ENCODE measurements at regions not wholly inside any gene's neighbourhood (a gene's known extent, or its start where the extent isn't known, plus 50 kb on each side); places are given as distances from the start of the nearest gene placed in this dataset.

DNA sequence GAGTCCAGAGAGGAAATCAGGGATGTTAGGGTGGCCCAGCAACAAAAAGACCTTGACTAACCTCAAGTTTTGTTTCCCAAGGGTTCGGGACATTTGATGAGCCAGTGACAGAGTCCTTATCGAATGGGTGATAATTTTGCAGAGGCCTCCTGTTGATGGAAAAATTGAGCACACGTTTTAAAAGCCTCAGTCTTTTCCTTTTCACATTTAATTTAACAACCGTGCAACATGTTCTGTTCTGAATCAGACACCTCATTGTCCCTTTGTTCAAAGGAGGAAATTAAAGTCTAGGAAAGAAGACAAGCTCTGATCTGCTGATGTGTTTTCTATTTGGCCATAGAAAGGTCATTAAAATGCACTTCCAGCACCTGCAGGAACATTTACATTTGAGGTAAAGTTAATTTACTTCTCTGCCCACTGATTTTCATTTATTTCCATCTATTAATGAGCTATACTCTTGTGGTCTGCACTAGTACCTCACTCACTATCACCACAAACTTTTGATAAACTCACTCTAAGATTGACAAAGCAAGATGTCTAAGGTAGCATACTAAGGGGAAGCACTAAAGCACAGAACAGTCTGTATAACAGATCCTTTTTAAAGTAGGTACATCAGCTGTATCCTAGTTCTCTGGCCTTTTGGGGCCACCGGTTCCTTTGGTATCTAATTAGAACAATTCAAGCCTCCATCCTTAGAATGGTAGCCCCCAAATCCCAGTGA, 147.0 kb downstream of the RPAP3 start:
- DNase-seq, result no peak

DNA sequence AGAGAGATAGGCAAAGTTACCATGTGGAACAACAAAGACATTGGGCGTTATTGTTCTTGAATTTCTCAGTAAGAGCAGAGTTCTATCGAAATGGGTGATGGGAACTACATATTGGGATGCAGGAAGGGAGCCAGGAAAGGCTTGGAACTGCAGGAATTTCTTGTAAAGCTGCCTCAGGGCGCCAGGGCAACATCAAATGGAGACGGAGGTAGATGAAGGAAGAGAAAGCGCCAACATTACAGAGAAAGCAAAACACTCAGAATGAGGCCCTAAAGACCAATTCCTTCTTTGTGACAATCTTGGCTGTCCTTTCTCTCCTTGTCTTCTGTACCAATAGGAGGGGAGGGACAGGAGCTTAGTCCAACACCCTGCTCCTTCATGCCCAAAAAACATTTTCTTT, 148.4 kb downstream of the RPAP3 start:
- no peak for DNase-seq

DNA sequence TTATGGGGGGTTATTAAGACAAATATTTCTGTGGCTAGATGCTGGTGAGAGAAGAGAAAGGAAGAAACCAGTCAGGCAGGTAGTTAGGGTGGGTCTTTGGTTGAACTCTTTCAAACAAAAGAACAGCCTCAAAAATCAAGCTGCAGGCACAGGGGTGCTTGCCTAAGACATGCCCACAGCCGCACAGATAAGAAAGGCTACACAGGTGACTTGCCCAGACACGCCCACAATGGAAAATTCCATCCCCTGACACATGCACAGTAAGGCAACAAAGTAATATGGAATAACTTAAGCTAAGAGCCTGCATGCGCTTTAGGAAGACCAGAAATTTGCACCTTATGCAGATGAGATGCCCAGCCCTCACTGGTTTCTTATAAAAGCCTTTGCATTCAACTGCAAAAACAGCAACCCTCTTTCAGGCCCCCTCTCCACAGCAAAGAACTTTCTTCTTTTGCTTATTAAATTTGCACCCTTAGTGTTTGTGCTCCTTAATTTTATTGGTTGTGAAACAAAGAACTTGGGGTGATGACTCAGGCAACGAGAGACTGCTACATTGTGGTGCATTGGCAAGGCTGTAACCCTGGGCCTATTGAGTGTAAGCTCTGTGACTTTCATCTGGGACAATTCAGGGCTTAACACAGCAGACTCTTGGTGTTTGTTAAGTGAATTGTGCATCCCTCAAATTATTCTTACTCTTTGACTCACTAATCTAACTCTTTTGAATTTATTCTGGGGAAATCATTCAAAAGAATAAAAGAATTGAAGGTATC, 149.4 kb downstream of the RPAP3 start:
- no peak for DNase-seq

DNA sequence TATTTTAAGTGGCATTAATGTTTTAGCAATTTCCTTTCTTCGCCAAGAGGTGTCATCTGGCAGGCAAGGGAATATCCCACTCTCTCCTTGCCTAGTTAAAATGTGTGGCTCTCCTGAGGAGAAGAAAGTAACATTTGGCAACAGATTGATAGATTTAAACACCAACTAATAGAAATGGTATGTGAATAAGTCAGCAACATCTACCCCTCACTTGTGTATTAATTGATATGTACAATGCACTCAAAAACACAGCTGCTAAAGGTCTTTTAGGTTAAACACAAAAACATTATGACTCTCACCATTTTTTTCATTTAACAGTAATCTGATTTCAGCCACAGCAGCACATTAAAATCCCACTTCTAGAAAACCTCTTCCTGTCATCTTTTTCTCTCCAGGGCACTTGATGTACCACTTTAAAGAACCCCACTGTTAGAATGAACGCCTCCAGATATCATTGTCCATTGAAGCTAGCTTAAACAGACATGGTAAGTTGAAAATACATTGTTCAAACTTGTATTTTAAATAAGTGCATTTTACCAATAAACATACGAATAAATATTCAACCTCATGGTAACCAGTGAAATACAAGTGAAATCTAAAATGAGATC, 151.7 kb downstream of the RPAP3 start:
- DNase-seq, result no peak

DNA sequence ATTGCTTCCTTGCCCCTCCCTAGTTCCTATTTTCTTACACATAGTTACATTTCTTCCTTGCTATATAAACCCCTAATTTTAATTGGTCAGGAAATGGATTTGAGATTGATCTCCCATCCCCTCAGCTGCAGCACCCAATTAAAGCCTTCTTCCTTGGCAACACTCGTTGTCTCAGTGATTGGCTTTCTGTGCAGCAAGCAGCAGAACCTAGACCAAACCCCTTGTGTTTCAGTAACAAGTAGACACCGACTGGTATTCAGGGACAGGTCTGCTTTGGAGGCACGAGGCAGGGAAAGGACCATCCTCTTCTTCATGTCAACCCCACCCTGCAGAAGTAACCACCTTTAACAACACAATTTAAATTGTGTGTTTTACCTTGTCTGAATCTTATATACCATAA, 152.6 kb downstream of the RPAP3 start:
- DNase-seq, result no peak

DNA sequence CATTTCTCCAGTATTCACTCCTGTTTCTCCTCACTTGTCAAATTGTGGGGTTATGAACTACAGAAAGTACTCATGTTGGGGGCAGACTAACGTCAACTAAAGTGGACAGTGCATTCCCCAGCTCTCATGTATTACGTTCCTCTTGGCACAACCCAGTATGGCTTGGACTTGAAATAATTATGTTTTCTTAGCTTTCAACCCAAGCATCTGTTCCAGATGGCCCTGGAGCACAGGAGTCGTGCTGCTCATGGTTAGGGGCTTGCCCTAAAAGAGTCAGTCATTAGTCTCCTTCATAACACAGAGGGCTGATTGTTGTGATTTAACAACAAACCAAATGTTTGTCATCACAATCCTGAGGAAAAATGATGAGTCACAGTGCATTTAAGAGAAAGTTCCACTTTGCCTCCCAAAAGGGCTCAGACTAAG, 154.4 kb downstream of the RPAP3 start:
- DNase-seq, result no peak

DNA sequence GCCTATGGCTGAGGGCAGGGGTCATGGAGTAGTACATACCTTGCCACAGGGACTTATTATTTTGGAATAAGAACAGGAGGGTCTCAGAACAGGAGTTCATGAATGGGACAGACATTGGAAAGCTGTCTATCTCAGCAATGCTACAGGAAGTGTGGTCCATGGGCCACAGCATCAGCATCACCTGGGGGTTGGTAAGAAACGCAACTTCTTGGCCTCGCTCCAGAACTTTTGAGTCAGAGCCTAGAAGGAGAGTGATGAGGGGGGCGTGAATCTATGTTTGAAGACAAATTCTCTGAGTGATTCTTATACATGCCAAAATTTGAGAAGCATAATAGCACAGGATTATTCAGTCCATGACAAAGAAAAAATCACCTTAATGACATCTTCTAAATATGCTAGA, 156.6 kb downstream of the RPAP3 start:
- DNase-seq, result no peak

DNA sequence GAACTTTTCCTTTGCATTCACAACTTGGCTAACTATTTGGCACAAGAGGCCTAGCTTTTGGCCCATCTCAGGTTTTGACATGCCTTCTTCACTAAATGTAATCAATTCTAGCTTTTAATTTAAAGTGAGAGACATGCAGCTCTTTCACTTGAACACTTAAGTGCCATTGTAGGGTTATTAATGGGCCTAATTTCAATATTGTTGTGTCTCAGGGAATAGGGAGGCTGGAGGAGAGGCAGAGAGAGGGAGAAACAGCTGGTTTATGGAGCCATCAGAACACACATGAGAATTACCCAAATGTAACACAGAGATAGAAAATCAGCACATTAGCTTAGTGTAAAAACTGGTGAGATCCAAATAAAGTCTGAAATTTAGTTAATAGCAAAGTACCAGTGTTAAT, 157.4 kb downstream of the RPAP3 start:
- no peak for DNase-seq

DNA sequence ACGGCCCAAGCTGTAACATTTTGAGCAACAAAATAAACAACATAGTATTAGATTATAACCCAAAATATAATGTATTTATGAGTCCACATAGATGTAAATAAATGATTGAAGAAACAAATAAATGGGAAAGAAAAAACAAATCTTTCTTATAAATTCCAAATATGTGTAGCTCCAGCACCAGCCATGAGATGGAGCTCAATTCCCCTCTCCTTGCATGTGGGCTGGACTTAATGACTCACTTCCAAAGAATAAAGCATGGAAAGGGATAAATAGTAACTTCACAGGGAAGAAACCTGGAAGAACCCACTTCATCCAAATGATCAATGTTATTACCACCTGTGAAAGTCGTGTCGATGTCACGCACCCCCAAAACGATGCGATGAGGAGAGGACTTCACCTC, 158.8 kb downstream of the RPAP3 start:
- no peak for DNase-seq

DNA sequence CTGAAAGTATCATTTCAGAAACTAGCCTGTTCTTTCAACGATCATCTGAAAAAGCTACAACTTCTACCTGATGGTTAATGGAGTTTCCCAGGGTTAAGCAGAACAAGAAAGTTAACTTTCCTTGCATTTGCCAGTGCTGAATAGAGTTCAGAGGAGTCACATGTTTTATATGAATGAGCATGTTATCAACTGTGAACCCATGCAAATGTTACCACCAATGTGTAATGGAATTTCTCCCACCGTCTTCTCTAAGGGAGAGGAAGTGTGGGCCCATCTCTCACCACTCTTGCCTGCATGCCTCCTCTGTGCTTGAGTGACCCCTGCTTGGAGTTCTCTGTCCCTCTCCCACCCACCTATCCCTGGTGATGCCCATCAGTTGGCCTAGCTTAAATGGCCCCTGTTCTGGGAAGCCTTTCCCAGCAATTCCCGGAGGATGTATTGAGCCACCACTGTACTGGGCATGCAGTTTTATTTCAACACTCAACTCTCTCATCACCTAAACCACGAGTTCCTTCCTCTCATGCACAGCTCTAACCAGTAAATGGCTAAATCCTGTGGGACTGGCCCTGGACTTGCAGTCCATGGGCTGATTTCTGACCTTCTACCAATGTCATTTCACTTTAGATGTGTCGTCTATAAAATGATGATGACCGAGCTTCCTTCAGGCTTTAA, 159.8 kb downstream of the RPAP3 start:
- no peak for DNase-seq

DNA sequence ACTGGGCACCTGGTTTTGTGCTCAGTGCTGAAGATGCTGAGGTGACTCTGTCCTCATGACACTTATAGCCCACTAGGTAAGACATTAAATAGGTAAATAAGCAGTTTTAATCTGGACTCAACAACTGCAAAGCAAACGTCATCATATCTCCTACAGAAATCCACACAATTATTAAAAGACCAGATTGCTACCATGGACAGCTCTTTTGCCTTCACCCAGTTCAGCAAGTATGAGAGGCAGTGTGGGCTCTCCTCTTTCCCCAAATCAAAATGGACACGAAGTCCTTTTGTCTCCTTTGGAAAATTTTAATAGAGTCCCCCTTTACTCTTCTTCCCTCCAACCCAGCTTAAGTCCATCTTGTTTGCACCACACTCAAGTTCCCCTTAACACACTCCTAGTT, 171.1 kb downstream of the RPAP3 start:
- DNase-seq, result no peak

DNA sequence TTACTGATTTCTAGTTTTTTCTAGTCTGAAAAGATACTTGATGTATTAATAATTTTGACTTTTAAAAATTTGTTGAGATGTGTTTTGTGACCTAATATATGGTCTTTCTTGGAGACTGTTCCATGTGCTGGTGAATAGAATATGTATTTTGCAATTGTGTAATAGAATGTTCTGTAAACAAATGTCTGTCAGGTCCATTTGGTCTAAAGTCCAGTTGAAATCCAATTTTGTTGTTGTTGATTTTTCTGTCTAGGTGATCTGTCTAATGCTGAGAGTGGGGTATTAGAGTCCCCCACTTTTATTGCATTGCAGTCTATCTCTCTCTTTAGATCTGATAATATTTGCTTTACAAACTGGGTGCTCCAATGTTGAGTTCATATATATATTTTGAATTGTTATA, 175.8 kb downstream of the RPAP3 start:
- DNase-seq, result no peak

DNA sequence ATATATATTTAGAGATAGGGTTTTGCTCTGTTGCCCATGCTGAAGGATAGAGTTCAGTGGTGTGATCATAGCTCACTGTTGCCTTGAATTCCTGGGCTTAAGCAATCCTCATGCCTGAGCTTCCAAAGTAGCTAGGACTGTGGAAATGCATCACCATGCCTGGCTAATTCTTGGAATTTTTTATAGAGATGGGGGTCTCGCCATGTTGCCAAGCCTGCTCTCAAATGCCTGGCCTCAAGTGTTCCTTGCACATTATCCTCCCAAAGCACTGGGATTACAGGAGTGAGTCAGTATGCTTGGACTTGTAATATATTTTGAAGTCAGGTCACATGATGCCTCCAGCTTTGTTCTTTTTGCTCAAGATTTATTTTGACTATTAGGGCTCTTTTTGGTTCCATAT, 178.0 kb downstream of the RPAP3 start:
- no peak for DNase-seq

DNA sequence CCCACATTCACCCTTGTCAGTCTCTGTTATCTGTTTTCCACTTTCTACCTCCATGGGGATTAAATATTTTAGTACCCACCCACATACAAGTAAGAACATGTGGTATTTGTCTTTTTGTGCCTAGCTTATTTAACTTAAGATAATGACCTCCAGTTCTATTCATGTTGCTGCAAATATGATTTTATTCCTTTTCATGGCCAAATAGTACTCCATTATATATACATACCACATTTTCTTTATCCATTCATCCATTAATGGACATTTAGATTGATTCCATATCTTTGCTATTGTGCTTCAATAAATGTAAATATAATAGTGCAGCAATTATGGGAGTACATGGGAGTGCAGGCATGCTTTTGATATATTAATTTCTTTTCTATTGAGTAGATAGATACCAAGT, 185.8 kb downstream of the RPAP3 start:
- no peak for DNase-seq

DNA sequence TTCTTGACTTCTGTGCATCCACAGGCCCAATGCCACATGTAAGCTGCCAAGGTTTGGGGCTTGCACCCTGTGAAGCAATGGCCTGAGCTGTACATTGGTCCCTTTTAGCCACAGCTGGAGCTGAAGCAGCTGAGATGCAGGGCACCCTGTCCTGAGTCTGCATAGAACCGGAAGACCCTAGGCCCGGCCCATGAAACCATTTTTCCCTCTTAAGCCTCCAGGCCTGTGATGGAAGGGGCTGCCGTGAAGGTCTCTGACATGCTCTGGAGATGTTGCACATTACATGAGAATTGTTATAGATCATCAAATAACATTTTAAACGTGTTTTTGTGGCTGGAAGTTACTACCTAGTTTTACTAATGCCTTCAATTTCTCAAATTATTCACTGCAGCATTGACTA, 188.7 kb downstream of the RPAP3 start:
- DNase-seq, result no peak

DNA sequence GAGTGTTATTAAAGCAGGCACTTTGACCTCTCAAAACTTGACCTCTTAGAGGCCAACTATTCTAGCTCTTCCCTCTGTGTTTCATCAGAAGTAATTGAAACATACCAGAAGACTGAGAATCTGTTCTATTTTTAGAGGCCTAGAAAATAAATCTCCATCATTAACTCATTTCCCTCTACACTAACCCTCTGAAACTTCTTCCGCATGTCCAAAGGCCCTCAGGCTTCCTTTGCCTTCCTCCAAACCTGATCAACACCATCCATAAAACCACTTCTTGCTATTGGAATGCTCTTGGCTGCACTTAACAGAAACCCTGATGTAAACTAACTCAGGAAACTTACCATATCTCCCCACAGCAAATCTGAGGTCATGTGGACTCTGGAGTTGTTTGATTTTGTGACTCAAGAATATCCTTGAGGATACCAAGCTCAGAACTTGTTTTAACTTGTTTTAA, 196.4 kb downstream of the RPAP3 start:
- DNase-seq, result no peak

DNA sequence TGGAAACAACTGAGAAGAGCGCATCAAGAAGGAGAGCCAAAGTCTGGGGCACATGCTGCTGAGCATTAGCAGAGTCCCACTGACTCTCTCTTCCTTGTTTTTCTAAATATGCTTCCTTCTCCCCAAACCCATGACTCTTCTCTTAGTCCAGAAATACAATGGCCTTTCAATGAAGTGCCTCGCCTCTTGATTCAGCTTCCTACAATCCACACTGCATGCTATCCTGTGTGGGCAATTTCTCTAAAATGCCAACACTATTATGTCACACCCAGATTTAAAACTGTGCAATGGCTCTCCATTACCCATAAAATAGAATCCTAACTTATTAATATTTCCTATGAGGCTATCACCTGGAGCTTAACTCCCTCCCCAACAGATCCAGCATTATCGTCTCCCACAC, 198.6 kb downstream of the RPAP3 start:
- no peak for DNase-seq

DNA sequence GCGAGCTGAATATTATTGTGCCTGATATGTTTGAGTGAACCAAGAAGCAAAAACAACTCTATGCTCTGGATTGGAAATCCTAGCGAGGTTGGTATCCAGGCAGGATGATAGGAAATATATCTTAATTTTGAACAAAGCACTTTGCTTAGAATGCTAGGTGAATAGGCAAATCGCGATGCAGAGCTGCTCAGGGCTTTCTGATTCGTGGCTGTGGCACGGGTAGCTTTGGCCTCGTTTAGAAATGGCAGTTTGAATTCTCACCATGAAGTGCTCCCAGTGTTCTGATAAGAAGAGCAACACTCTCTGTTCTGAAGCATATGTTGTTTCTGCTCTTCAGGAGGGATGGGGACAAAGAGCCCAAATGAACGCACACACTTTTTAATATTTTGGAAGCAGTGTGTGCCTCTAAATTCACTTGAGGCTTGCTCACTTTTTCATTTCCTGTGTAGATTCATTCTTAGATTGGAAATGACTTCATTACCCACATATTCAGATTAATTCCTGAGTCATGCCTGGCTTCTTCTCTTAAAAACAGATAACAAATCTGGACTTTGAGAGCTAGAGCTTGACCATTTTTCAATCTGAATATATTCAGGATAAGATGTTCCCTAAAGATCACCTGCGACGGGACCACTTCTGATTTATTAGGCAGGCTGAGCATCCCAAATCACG, 200.9 kb downstream of the RPAP3 start:
- no peak for DNase-seq

DNA sequence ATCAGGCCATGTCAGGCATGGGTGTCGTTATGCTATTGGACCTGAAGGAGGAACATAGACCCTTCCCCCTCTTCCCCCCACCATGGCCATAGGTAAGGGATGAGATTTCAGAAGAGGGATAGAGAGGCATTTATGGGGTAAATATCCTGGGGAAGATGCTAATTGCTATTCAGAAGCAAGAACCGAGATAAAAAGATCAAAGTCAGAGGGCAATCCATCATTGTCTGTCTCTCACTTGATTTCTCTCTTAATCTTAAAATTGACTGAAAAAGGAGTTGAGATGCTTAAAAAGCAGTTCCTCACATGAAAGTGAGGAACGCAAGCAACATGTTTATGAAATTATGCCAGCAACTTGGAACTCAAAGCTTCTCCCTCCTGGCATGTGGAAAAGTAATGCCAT, 212.0 kb downstream of the RPAP3 start:
- DNase-seq, result no peak

DNA sequence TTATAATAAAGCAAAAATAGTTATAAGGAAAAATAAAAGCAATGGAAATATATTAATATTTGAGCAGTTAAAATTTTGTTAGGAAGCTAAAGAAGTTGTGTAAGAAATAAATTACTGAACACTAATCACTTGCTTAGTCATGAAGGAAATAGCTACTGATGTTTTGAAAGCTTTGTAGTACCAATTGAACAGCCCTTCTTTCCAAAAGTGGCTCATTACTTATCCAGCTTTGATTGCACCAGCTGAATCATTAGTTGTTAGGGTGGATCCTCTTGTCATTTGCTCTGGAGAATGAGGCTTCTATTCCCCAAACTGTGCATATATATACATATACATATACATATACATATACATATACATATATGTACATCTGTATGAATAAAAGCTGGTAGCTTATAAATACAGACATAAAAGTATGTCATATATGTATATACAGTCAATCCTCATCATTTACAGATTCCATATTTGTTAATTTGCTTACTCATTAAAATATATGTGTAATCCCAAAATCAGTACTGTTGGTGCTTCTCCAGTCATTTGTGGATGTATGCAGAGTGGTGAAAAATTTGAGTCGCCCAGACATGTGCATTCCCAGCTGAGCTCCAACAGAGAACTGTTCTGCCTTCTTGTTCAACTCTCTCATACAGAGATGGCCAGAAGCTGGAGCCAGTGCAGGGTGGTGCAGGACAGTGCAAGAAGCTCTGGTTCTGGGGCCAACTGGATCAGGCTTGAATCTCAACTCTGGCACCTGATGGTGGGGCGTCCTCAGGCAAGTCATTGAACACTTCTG, 214.1 kb downstream of the RPAP3 start:
- no peak for DNase-seq

DNA sequence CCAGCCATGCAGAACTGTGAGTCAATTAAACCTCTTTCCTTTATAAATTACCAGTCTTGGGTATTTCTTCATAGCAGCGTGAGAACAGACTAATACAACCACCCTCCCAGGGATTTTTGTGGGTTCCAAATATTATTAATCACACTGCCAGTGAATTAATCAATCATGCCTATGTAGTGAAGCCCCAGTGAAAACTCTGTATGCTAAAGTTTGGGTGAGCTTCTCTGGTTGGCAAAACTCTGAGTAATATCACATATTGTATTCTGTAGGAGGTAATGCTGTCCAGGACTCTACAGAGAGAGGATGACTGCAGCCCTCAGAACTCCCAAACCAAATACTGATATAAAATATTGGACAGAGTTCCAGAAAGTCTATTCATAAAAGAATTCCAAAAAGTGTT, 216.9 kb downstream of the RPAP3 start:
- DNase-seq, result no peak

DNA sequence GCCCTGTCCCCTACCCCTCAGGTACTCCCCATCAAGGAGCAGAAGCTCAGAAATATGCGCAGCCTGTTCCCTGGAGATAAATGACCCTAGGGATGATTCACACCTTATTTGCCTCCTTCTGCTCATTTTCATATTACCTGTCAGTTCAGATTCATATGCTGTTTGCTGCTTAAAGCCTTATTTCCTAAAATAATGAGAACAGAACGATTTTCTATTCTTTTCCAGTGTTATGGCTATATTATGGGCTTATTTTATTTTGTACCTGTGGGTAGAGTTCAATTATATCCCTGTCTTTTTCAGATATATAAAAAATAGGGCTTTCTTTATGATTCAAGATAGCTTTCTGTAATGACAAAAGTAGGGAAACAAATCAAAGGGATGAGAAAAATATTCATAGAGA, 224.8 kb downstream of the RPAP3 start:
- DNase-seq, result no peak
